CD1c-positive myeloid dendritic cell (primary cell): ENCODE measurements at regions not wholly inside any gene's neighbourhood (a gene's known extent, or its start where the extent isn't known, plus 50 kb on each side); places are given as distances from the start of the nearest gene placed in this dataset.
"Not testable (repeated sequence)": the region's sequence is repeated elsewhere in the genome, so short reads cannot be mapped to it uniquely, and the experiment has no call there.

Experiments
- DNase-seq: peaks from one replicate; pipeline ENCODE4 v3.0.0-alpha.2; 2016; ENCODE audit errors: extremely low spot score

DNA sequence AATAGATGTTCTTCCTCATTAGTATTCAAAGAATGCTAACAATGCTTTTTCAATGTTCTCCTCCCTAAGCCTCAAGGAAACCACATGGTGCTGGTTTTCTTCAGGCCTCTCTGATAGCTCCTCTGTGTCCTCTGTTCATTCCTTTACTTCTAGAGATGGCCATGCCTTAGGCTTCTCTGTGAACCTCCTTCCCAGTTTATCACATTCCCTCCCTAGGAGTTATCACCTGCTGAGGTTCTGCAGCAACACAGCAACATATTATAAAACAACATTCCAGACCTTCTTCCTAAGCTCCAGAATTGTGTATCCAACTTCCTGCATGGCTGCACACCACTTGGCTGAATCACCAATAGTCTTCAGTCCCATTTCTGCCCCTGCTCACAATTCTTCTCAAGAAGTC, 325.5 kb downstream of the IRS1 start:
- no peak for DNase-seq

DNA sequence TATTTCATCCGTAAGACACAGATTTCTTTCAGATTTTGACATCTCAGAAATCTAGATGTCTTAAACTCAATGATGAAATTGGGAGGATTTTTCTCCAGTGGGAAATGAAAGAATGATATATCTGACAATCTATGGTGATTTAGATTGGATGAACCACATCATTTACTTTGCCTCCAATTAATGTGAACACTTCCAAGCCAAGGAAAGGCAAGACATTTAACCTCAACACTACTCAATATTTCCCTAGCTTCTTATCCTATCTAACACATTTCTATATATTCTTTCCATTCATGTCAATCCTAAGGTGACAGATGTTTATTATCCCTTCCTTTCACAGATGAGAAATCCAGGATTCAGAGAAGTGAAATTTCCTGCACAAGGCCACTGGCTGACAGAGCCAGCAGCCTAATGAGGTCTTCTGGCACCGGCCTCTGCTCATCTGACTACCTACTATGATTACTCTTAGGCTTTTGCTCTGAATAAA, 327.6 kb downstream of the IRS1 start:
- no peak for DNase-seq

DNA sequence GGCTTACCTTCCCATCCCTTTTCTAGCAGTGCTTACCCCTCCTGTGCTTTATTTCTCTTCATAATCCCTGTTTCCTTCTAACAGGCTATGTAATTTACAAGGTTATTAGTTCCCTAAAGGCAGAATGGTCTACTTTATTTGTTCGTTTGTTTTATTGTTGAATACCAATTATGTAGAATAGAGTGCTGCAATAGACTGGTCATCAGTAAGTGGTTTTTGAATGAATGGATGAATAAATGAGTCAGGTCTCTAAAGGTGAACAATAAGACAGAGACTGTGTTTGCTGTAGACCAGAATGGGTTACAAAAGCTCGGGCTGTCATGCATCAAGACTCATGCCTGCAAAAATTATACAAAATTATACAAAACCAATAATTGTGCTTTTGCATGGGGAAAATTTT, 332.0 kb downstream of the IRS1 start:
- no peak for DNase-seq

GRCh38 chr2:226467221-226467620, 332.4 kb downstream of the IRS1 start:
- no peak for DNase-seq

DNA sequence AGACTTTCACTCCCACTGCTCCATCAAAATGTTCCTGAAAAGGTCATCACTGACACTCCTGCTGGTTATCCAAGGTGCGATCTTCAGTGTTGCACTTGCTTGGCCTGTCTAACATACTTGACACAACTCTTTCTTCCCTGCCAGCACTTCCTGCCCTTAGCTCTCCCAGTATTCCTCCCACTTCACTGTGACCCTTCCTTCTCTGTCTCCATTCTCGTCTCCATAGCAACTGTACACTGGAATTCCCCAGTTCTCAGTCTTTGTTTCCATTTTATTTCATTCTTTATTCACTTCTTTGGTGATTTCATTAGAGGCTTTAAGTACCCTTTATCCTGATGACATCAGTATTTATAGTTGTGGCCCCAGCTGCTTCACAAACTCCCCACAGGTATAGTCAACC, 333.0 kb downstream of the IRS1 start:
- DNase-seq, result no peak

DNA sequence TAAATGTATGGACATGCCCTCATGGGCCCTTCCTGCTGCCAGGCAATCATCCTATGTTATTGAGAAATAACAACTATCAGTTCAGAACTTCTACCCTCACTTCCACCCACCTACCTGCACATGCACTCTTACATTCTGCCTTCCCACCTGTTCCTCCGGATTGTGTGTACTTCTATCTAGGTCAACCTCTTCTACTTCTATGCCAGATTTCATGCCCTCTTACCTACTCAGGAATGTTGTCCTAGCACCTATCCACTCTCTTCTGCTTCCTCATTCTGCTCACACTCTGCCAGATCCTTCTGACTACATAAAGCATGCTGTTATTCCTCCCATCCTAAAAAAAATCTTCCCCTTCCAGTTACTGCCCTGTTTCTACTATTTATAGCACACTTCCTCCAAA, 333.5 kb downstream of the IRS1 start:
- no peak for DNase-seq

- DNase-seq, result no peak
These were observed 335.2 kb downstream of the IRS1 start for GRCh38 chr2:226464380-226464779.

DNA sequence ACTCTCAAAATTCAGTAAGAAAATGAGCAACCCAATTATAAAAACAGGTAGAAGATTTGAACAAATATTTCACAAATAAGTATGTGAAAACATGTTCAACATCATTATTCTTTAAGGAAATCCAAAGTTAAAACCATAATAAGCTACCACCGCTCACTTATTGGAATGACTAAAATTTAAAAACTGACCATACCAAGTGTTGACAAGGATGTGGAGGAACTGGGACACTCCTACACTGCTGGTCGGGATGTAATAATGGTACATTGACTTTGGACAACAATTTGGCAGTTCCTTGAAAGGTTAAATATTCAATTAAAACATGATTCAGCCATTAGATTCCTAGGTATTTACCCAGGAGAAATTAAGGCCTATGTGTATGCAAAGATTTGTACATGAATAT, 336.5 kb downstream of the IRS1 start:
- no peak for DNase-seq

GRCh38 chr2:226461981-226462380, 337.6 kb downstream of the IRS1 start:
- no peak for DNase-seq

- not testable (repeated sequence) for DNase-seq
These were observed 343.5 kb downstream of the IRS1 start for GRCh38 chr2:226456144-226456543.

GRCh38 chr2:226452768-226453167, 346.9 kb downstream of the IRS1 start:
- DNase-seq, result no peak

DNA sequence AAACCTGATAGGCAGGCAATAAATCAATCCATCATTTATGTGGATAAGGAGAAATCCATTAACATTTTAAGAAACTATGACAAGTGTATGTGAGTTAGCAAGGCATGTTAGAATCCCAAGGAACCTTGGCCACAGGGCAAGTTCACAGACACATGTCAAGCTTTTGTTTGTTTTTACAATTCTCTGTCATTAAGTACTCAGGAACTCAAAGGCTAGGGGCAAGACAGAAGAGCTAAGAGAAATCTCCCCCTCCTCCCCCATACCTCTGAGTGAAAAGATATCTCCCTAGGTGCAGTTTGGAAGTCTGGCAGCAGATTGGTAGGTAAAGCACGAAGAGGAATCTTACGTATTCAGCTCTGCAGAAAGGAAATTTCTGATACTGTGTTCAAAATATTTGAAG, 348.1 kb downstream of the IRS1 start:
- no peak for DNase-seq

GRCh38 chr2:226450141-226450540, 349.5 kb downstream of the IRS1 start:
- no peak for DNase-seq

DNA sequence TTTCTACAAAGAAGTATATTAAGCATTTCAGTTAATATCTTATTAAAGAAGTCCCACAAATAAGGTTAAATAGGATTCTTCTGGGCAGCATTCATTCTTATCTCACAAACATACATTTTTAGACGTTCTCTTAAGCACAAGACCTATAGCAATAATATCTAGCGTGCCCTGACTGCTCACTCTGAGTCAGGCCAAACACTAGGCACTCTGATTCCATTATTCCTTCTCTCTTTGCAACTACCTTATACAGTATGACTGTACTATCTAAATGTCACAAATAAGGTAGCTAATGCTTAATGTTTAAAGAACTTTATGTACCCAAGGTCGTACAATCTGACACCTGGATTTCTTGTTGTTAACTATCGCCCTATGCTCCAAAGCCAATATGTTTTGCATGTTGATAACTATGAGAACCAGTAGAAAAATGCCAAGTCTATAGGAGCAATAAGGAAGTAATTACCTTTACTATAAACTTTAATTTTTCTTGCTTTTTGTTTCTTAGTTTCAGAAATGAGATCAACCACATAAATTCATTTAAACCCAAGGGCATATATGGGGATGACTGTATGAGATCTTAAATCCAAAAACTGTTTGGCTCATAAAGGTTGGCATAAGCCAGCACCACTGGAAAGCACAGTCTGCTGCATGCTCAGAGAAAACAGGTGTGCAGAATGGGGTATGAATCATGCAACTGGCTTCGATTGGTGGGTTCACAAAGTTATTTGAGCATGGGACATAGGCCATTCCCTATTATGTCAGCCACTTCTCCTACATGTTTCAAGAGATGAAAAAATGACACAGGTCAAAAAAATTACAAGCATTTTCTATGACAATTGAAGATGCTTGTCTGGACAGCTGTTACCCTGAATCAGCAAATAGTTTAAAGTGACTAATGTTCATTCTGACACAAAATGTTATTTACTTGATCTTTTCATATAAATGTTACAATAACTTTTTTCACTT, 352.0 kb downstream of the IRS1 start:
- no peak for DNase-seq

DNA sequence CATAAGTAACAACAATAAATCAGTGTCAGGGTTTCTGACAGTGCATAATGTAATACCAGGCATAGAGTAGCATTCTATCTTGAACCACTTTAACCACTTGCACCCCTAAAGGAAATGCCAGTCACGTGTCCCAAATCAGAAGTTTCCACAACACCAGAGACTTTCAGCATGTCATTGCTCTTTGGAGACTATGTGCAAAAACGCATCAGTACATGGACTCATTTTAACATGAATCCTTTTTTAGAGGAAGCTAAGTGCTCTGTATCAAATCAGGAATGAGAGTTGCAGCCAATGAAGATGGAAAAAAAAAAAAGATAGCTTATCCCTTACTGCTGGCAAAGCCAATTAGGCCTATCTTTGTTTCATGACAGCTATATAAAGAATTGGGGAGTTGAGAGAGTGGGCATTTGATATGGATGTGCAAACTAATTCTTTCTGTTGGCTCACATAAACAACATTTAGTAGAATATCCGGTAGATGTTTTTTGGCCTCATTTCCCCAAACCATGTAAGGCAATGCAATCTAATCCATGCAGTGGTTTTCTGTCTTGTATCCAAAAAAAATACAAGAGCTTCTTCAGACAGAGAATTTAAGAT, 353.1 kb downstream of the IRS1 start:
- DNase-seq, result no peak

- DNase-seq, result no peak
These were observed 354.3 kb downstream of the IRS1 start for GRCh38 chr2:226445216-226445861.

- no peak for DNase-seq
These were observed 356.5 kb downstream of the IRS1 start for GRCh38 chr2:226443112-226443511.

- no peak for DNase-seq
These were observed 359.3 kb downstream of the IRS1 start for GRCh38 chr2:226440127-226440918.

- peak; percentile 50 for DNase-seq
These were observed 360.3 kb downstream of the IRS1 start for GRCh38 chr2:226439337-226439736.

- DNase-seq, result no peak
These were observed 364.5 kb downstream of the IRS1 start for GRCh38 chr2:226435146-226435545.

DNA sequence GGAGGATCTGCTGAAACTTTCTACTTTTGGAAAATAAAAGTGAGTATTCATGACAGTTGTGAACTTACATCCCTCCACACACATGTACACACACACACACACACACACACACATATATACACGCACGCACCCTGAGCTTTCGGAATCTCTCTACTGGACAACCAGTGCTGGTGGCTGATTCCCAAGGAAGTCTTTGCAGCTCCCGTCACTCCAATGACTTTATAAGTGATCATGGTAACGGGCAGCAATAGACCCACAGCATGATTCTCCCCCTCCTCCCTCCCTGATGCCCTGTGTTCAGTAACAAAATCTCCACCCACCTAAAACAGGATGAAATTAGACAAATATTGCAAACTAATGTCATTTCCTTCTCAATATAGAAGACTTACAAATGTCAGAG, 364.9 kb downstream of the IRS1 start:
- no peak for DNase-seq
